SKM-1 treated with dmso at 0.1 percent for 144 hours (cell line): ENCODE measurements at regions not wholly inside any gene's neighbourhood (a gene's known extent, or its start where the extent isn't known, plus 50 kb on each side); places are given as distances from the start of the nearest gene placed in this dataset.

ENCODE experiments used
- DNase-seq: peaks from one replicate; lab custom pipeline; 2025; ENCODE audit not compliant: unreplicated experiment; lab: John Stamatoyannopoulos, UW

GRCh38 chr6:1257778-1258177 is 54.1 kb upstream of the FOXQ1 start:
- no peak for DNase-seq

- no peak for DNase-seq
Observed at GRCh38 chr6:1256435-1257008, 55.4 kb upstream of the FOXQ1 start.

GRCh38 chr6:1255636-1256365 is 56.1 kb upstream of the FOXQ1 start:
- no peak for DNase-seq

GRCh38 chr6:1254326-1254725 is 57.6 kb upstream of the FOXQ1 start:
- DNase-seq, result no peak

- no peak for DNase-seq
Observed at GRCh38 chr6:1253816-1254215, 58.1 kb upstream of the FOXQ1 start.

- DNase-seq, result no peak
Observed at GRCh38 chr6:1251198-1252155, 60.4 kb upstream of the FOXQ1 start.

DNA sequence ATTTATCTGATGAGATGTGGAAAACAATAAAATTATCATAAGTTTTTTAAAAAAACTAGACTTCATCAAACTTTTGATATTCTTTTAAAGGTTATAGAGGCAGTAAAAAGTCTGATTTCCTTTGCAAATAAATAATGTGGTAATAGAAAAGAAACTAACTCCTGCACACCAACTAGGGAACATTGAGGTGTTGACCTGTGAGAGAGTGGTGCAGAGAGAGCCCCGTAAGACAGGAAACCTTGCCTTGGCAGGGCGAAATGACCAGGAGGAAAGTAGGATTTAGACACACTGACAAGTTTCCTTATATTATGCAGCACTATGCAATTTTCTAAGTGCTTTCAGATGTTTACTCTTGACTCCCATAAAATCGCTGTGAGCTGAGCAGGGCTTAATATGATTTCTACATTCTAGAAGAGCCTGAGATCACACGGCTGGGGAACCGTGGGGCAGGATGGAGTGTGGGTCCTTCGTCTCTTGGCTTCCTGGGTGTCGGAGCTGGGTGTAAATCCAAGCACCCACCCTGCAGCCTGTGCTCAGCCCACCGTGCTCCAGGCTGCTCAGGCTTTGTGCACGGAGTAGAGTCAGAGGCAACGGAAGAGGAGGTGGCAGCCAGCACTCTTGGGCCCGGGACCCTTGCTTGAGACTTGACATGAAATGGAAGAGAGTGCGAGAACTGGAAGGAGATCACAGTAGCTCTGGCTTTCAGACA is 61.3 kb upstream of the FOXQ1 start:
- DNase-seq, result no peak

DNA sequence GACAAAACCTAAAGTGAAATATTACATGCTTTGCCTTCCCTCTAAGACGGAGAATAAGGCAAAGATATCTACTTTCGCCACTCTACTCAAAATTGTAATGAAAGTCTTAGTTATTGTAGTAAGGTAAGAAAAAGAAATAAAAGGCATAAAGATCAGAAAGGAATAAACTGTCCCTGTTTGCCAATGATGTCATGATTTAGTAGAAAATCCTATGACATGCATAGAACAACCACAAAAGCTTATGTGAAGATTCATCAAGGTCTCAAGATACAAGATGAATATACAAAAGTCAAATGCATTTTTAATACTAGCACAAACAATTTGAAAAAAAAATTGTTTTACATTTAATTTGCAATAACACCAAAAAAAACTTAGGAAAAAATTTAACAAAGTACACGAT is 64.0 kb upstream of the FOXQ1 start:
- no peak for DNase-seq

DNA sequence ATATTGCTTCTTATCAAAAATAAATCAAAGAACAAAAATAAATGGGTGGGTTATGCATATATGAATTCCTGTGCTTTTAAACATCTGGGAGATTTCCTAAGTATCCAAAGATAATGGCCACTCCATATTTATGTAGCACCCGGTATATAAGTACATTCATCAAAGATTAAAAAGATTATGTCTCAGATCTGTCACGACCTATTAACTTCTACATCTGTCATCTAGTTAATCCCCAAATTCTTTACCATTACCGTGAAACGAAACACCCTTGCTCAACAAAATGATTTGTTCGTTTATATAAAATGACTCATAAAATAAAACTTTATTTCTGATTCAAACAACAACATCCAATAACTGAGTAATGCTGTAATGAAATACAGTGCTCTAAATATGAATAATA is 64.8 kb upstream of the FOXQ1 start:
- DNase-seq, result no peak

GRCh38 chr6:1244941-1245340 is 67.0 kb upstream of the FOXQ1 start:
- DNase-seq, result no peak

GRCh38 chr6:1244278-1244677 is 67.6 kb upstream of the FOXQ1 start:
- DNase-seq, result no peak

- no peak for DNase-seq
Observed at GRCh38 chr6:1242446-1242845, 69.5 kb upstream of the FOXQ1 start.

DNA sequence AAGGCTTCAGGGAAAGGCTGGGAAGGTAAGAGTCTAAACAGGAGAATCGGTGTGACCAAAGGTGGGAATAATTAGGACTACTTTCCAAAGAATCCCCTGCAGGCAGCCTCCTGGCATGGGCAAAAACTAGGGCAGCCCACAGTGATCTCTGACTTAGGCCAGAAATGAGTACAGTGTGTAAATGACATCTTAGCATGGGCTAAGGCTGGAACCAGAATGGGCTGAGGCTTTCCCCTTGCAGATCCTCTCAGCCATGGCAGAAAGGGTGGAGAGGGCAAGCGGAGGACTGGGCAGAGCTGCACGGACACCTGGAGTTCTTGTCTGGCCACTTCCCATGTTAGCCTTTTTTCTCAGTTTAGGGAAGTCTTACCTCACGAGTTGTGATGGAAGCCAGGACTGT is 69.9 kb upstream of the FOXQ1 start:
- DNase-seq, result no peak

- no peak for DNase-seq
Observed at GRCh38 chr6:1240766-1241318, 71.1 kb upstream of the FOXQ1 start.

- DNase-seq, result no peak
Observed at GRCh38 chr6:1239805-1240204, 72.1 kb upstream of the FOXQ1 start.

DNA sequence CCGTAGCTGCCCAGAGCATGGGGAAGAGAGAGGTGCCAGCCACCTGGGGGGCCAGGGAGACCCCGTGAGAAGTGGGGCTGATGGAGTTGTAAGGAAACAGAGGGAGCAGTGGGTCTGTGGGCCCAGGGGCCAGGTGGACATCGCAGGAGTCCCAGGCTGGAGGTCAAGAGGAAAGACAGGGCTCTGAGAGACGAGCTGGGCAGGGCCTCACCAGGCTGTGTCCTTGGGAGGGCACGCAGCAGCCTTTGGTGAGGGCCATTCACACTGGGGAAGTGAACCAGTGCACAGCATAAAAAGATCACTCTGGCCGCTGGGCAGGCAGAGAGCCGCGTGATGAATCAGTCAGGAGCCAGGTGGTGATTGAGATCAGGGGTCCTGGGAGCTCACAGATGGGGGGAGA is 73.9 kb upstream of the FOXQ1 start:
- no peak for DNase-seq

DNA sequence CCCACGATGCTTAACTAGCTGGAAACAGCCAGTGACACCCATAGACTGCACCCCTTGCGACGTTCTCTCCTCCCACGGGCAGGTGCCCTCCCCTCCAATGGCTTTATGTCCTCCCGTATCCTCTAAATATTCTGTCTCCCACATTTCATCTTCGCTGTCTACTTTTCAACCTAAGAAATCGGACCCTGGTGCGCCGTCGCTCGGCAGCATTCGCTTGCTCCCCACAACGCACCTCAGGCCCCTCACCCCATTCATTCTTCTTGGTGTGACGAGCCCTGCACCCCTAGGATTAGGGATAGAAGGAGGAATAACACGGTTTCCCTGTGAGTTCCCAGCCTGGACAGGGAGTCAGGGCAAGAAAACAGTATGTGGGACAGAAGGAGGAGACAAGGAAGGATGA is 74.3 kb upstream of the FOXQ1 start:
- no peak for DNase-seq

- DNase-seq, result no peak
Observed at GRCh38 chr6:1235825-1236224, 76.1 kb upstream of the FOXQ1 start.

- no peak for DNase-seq
Observed at GRCh38 chr6:1233924-1234323, 78.0 kb upstream of the FOXQ1 start.

DNA sequence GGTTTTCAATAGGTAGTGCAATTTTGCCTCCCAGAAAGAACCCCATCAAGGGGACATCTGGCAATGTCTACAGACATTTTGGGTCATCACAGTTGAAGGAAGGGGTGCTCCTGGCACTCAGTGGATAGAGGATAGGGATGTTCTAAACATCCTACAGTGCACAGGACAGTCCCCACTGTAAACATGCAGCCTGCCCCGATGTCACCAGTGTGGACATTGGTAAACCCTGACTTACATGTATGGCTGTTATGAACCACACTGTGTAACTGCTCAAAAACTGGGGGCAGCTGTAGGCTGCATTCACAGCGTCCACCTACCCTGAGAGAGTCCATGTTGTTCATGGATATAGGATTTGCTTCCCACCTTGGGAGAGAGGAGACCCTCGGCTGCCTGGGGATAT is 79.3 kb upstream of the FOXQ1 start:
- no peak for DNase-seq

GRCh38 chr6:1231941-1232340 is 80.0 kb upstream of the FOXQ1 start:
- DNase-seq, result no peak
